NAMALWA (cell line): ENCODE measurements at regions not wholly inside any gene's neighbourhood (a gene's known extent, or its start where the extent isn't known, plus 50 kb on each side); places are given as distances from the start of the nearest gene placed in this dataset.

Experiments
- DNase-seq: peaks from one replicate; pipeline ENCODE4 v3.0.0-alpha.2; 2015; ENCODE audit warnings: low spot score

GRCh38 chr3:41041899-41042298 lies 157.4 kb upstream of the CTNNB1 start:
- DNase-seq: no peak

GRCh38 chr3:41044523-41044922 lies 154.8 kb upstream of the CTNNB1 start:
- DNase-seq: no peak

GRCh38 chr3:41045491-41045890 lies 153.8 kb upstream of the CTNNB1 start:
- DNase-seq: no peak

GRCh38 chr3:41050144-41050543 lies 149.2 kb upstream of the CTNNB1 start:
- DNase-seq: no peak

GRCh38 chr3:41053220-41053619 lies 146.1 kb upstream of the CTNNB1 start:
- DNase-seq: no peak

GRCh38 chr3:41060106-41060505 lies 139.2 kb upstream of the CTNNB1 start:
- DNase-seq: no peak

GRCh38 chr3:41064070-41064469 lies 135.2 kb upstream of the CTNNB1 start:
- no peak for DNase-seq

- DNase-seq: no peak
Observed at GRCh38 chr3:41064526-41064925, 134.8 kb upstream of the CTNNB1 start.

- DNase-seq: no peak
Observed at GRCh38 chr3:41065340-41065739, 134.0 kb upstream of the CTNNB1 start.

GRCh38 chr3:41073190-41073589 lies 126.1 kb upstream of the CTNNB1 start:
- no peak for DNase-seq

- no peak for DNase-seq
Observed at GRCh38 chr3:41075975-41076374, 123.3 kb upstream of the CTNNB1 start.

- no peak for DNase-seq
Observed at GRCh38 chr3:41076399-41076798, 122.9 kb upstream of the CTNNB1 start.

- DNase-seq: no peak
Observed at GRCh38 chr3:41080141-41080540, 119.2 kb upstream of the CTNNB1 start.

GRCh38 chr3:41088882-41089281 lies 110.4 kb upstream of the CTNNB1 start:
- DNase-seq: no peak

- no peak for DNase-seq
Observed at GRCh38 chr3:41089566-41089965, 109.7 kb upstream of the CTNNB1 start.

GRCh38 chr3:41092844-41093243 lies 106.5 kb upstream of the CTNNB1 start:
- no peak for DNase-seq

GRCh38 chr3:41093476-41093875 lies 105.8 kb upstream of the CTNNB1 start:
- no peak for DNase-seq

- DNase-seq: no peak
Observed at GRCh38 chr3:41094351-41094750, 105.0 kb upstream of the CTNNB1 start.

- no peak for DNase-seq
Observed at GRCh38 chr3:41095702-41096101, 103.6 kb upstream of the CTNNB1 start.

GRCh38 chr3:41097896-41098496 lies 101.3 kb upstream of the CTNNB1 start:
- no peak for DNase-seq

- no peak for DNase-seq
Observed at GRCh38 chr3:41101231-41101630, 98.1 kb upstream of the CTNNB1 start.

GRCh38 chr3:41102053-41102556 lies 97.2 kb upstream of the CTNNB1 start:
- no peak for DNase-seq

- DNase-seq: no peak
Observed at GRCh38 chr3:41102750-41103149, 96.6 kb upstream of the CTNNB1 start.

GRCh38 chr3:41103200-41103599 lies 96.1 kb upstream of the CTNNB1 start:
- no peak for DNase-seq

GRCh38 chr3:41104147-41104546 lies 95.2 kb upstream of the CTNNB1 start:
- no peak for DNase-seq
